ENCODE measurements at regions not wholly inside any gene's neighbourhood (a gene's known extent, or its start where the extent isn't known, plus 50 kb on each side); places are given as distances from the start of the nearest gene placed in this dataset.

DNA sequence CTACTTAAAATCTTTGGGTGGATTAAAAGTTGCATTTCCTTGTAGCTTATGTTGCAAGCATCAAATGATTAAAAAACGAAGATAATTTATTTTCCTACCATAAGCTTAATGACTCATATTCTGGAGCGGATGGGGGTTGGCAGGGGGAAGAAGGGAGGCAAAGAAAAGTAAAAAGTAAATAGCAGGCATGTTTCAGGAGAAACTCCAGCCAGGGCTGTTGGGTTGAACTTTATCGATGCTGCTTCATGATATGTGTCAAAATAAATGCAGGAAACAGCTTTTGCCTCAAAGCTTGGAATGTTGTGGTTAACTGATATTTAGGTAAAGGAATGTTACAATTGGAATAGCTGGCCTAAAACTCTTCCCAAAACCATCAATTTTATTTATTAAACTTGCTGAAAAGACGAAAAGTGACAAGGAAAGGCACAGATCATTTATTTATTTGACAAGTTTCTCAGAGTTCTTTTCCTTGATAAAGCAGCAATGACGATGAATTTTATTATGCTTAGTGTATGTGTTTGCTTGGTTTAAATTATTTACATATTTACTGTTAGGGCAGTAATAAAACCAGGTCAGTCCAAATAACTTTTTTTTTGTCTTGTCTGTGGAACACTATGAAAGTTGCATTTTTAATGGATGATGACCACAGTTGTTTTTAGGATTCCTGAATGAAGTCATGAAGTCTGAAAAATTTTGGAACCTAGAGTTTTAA, 177.9 kb downstream of the PCSK1 start:
- Histone ChIP-seq H3K4me1 (ENCODE audit: control insufficient read depth, insufficient read depth, low read length) (no peaks in the 10 kb centered on the region), H3K9me3 (ENCODE audit: control insufficient read depth, insufficient read depth, low read length) (no peaks in the 10 kb centered on the region), H3K27ac (ENCODE audit: low read length) (no peak overlapping the region), H3K4me3 (ENCODE audit: low read length) (no peak overlapping the region), H3K36me3 (ENCODE audit: control insufficient read depth, insufficient read depth, low read length) (no peaks in the 10 kb centered on the region), H3K27me3 (ENCODE audit: control insufficient read depth, insufficient read depth, low read length) (no peaks in the 10 kb centered on the region)
- Mint-ChIP-seq H3K36me3 (no peaks in the 10 kb centered on the region), H3K4me3 (no peak overlapping the region), H3K9me3 (no peaks in the 10 kb centered on the region), H3K27me3 (ENCODE audit: low read depth in 2 of 2) (no peaks in the 10 kb centered on the region), H3K27ac (no peak overlapping the region), H3K4me1 (no peaks in the 10 kb centered on the region)
- whole genome bisulfite sequencing (ENCODE audit: insufficient coverage): 85% methylated on average over 3 of the region's 5 CpGs
- intact Hi-C loops (cut with micrococcal nuclease): no loop called here
- TF ChIP-seq, protein P1, sequence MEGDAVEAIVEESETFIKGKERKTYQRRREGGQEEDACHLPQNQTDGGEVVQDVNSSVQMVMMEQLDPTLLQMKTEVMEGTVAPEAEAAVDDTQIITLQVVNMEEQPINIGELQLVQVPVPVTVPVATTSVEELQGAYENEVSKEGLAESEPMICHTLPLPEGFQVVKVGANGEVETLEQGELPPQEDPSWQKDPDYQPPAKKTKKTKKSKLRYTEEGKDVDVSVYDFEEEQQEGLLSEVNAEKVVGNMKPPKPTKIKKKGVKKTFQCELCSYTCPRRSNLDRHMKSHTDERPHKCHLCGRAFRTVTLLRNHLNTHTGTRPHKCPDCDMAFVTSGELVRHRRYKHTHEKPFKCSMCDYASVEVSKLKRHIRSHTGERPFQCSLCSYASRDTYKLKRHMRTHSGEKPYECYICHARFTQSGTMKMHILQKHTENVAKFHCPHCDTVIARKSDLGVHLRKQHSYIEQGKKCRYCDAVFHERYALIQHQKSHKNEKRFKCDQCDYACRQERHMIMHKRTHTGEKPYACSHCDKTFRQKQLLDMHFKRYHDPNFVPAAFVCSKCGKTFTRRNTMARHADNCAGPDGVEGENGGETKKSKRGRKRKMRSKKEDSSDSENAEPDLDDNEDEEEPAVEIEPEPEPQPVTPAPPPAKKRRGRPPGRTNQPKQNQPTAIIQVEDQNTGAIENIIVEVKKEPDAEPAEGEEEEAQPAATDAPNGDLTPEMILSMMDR (IDR thresholded peaks at IDR 0.05): no peak
- no peak for ATAC-seq
- DNase-seq: no peak

DNA sequence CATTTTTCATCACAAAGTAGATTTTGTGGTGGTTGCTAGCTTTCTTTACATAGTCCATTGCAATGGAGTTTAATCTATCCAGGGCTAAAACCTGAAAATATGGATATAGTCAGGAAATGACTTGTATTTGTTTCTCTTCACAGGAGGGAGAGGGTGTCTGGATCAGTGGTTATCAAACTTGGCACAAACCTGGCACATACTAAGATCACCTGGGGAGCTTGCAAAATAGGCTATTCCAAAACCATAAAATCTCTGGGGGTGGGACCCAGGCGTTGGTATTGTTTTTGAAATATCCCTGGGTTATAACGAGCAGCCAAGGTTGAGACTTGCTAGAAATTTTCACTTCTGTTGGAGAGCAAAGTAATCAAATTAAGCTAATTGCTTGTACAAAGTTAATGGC, 179.9 kb downstream of the PCSK1 start:
- DNase-seq (no peak), ATAC-seq (no peak)
- Mint-ChIP-seq H3K27me3 (ENCODE audit: low read depth in 2 of 2) (peaks cover 0 to 4% of the 10 kb centered on the region in 2 donors), H3K36me3 (no peaks in the 10 kb centered on the region), H3K4me1 (no peaks in the 10 kb centered on the region), H3K27ac (no peak overlapping the region), H3K9me3 (no peaks in the 10 kb centered on the region), H3K4me3 (no peak overlapping the region)
- 76% methylated on average over 2 of the region's 2 CpGs for WGBS (ENCODE audit: insufficient coverage)
- H3K4me3 ChIP-seq (ENCODE audit: low read length): no peak overlapping the region
- intact Hi-C loops (cut with micrococcal nuclease): no loop called here
- H3K9me3 ChIP-seq (ENCODE audit: control insufficient read depth, insufficient read depth, low read length): no peaks in the 10 kb centered on the region
- no peak overlapping the region for H3K27ac ChIP-seq (ENCODE audit: low read length)
- no peaks in the 10 kb centered on the region for H3K36me3 ChIP-seq (ENCODE audit: control insufficient read depth, insufficient read depth, low read length)
- TF ChIP-seq, protein P1 (IDR thresholded peaks at IDR 0.05): no peak
- H3K27me3 ChIP-seq (ENCODE audit: control insufficient read depth, insufficient read depth, low read length): no peaks in the 10 kb centered on the region
- no peaks in the 10 kb centered on the region for H3K4me1 ChIP-seq (ENCODE audit: control insufficient read depth, insufficient read depth, low read length)

DNA sequence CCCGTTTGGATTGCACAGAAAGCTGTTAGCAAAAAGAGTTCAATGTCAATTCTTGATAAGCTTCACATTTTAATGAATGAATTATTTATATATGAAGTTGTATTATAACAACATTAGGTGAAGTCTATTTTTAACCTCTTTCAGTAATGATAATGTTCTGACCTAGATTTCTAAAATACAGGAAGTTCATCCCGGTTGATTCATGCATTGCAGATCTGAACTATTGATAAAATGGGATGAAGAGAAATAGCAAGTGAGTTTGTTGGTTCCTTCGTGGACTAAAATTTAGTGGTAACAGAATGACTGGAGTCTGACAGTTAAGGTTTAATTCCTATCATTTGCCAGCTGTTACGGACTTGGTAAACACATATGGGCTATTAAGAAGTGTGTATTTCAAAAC, 180.5 kb downstream of the PCSK1 start:
- no peaks in the 10 kb centered on the region for H3K4me1 ChIP-seq (ENCODE audit: control insufficient read depth, insufficient read depth, low read length)
- no peaks in the 10 kb centered on the region for H3K36me3 Mint-ChIP-seq
- no peak for DNase-seq
- H3K9me3 ChIP-seq (ENCODE audit: control insufficient read depth, insufficient read depth, low read length): no peaks in the 10 kb centered on the region
- intact Hi-C loops (cut with micrococcal nuclease): no loop called here
- no peaks in the 10 kb centered on the region for H3K4me1 Mint-ChIP-seq
- H3K4me3 Mint-ChIP-seq: no peak overlapping the region
- H3K36me3 ChIP-seq (ENCODE audit: control insufficient read depth, insufficient read depth, low read length): no peaks in the 10 kb centered on the region
- no peaks in the 10 kb centered on the region for H3K27me3 ChIP-seq (ENCODE audit: control insufficient read depth, insufficient read depth, low read length)
- H3K27ac Mint-ChIP-seq: no peak overlapping the region
- no peak overlapping the region for H3K27ac ChIP-seq (ENCODE audit: low read length)
- TF ChIP-seq, protein P1 (IDR thresholded peaks at IDR 0.05): no peak
- no peak for ATAC-seq
- H3K4me3 ChIP-seq (ENCODE audit: low read length): no peak overlapping the region
- 89% methylated on average over 4 of the region's 4 CpGs for WGBS (ENCODE audit: insufficient coverage)
- peaks cover 0 to 4% of the 10 kb centered on the region in 2 donors for H3K27me3 Mint-ChIP-seq (ENCODE audit: low read depth in 2 of 2)
- H3K9me3 Mint-ChIP-seq: no peaks in the 10 kb centered on the region

DNA sequence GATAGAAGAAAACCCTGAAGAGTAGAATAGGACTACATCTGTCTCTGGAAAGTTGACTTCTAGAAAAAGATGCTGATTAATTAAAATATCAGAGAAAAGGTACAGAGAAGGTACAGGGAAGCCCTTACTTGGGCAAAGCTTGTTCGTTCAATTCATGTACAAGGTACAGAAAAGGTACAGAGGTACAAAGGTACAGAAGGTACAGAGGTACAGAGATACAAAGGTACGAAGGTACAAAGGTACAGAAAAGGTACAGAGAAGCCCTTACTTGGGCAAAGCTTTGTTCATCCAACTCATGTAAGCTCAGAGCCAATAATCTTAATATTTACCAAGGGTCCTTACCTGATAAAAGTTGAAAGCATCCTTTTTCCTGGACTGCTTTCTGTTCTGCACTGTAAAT, 182.3 kb downstream of the PCSK1 start:
- Mint-ChIP-seq H3K27ac (no peak overlapping the region), H3K36me3 (no peaks in the 10 kb centered on the region), H3K9me3 (no peaks in the 10 kb centered on the region), H3K4me1 (no peaks in the 10 kb centered on the region), H3K4me3 (no peak overlapping the region), H3K27me3 (ENCODE audit: low read depth in 2 of 2) (peaks cover 0 to 8% of the 10 kb centered on the region in 2 donors)
- DNase-seq (no peak), ATAC-seq (no peak)
- Histone ChIP-seq H3K36me3 (ENCODE audit: control insufficient read depth, insufficient read depth, low read length) (no peaks in the 10 kb centered on the region), H3K27ac (ENCODE audit: low read length) (no peak overlapping the region), H3K27me3 (ENCODE audit: control insufficient read depth, insufficient read depth, low read length) (no peaks in the 10 kb centered on the region), H3K4me1 (ENCODE audit: control insufficient read depth, insufficient read depth, low read length) (no peaks in the 10 kb centered on the region), H3K4me3 (ENCODE audit: low read length) (no peak overlapping the region), H3K9me3 (ENCODE audit: control insufficient read depth, insufficient read depth, low read length) (no peaks in the 10 kb centered on the region)
- intact Hi-C loops (cut with micrococcal nuclease): no loop called here
- TF ChIP-seq, protein P1 (IDR thresholded peaks at IDR 0.05): no peak
- 76% methylated on average over 2 of the region's 2 CpGs for WGBS (ENCODE audit: insufficient coverage)

All from natural killer cell (primary cell).